Nephron progenitor cell (in vitro differentiated cells): ENCODE measurements at regions not wholly inside any gene's neighbourhood (a gene's known extent, or its start where the extent isn't known, plus 50 kb on each side); places are given as distances from the start of the nearest gene placed in this dataset.

Source experiments
- DNase-seq: peaks from one replicate; pipeline ENCODE4 v3.0.0; 2021
- H3K27ac Mint-ChIP-seq: 2 replicates; pipeline ENCODE4 v1.8.0; 2021; ENCODE audit warnings: mild to moderate bottlenecking, moderate library complexity, mixed read lengths
- H3K27me3 Mint-ChIP-seq: 2 replicates; pipeline ENCODE4 v1.8.0; 2021; ENCODE audit warnings: mild to moderate bottlenecking, low read depth, mixed read lengths; ENCODE audit not compliant: poor library complexity
- H3K36me3 Mint-ChIP-seq: 2 replicates; pipeline ENCODE4 v1.8.0; 2021; ENCODE audit warnings: low read depth, mixed read lengths
- H3K4me1 Mint-ChIP-seq: 2 replicates; pipeline ENCODE4 v1.8.0; 2021; ENCODE audit warnings: mixed read lengths
- H3K4me3 Mint-ChIP-seq: 2 replicates; pipeline ENCODE4 v1.8.0; 2021; ENCODE audit warnings: mild to moderate bottlenecking, moderate library complexity, mixed read lengths
- H3K9me3 Mint-ChIP-seq: 2 replicates; pipeline ENCODE4 v1.8.0; 2021; ENCODE audit warnings: mild to moderate bottlenecking, moderate library complexity, mixed read lengths
- TF ChIP-seq, protein P1 (sequence below): fragments of 200-600 bp; sonication (generic); IDR thresholded peaks from 2 replicates; pipeline ENCODE4 v1.5.0; 2021; ENCODE audit warnings: antibody characterized with exemption

DNA sequence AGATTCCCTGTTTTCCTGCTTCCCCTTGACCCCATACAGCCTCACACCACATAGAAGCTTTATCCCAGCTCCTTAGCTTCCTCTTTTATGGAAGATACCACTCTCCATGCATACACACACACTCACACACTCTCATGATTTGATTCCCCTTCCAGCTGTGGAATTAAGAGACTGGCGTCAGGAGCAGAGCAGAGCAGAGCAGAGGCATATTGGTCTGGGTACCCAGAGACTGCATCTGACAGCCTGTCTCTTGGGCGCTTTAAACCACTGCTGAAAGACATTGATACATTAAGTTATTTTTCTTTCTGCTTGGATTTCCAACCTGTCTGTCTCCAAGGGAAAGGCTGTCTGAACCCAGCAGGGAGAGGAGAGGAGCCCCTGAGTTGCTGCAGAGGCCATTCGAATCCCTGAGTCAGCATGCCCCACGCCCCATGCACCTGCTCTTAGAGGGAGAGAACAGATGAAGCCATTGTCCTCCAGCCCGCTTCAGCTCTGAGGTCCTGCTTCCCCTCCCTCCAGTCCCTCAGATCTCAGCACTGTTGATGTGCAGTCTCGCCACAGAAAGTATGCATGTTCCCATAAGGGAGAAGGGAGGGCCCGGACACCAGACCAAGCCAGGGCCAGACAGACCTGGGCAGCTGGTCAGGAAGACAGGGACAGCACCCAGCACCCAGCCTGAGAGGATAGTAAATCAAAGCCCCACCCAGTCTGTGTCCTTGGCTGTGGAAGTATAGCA, 66.7 kb upstream of the GJB5 start:
- Mint-ChIP-seq H3K27me3 (peaks cover 26% of the 10 kb centered on the region), H3K4me1 (peaks cover 10% of the 10 kb centered on the region), H3K27ac (no peak overlapping the region), H3K4me3 (no peak overlapping the region), H3K9me3 (peaks cover 13% of the 10 kb centered on the region), H3K36me3 (no peaks in the 10 kb centered on the region)
- TF ChIP-seq, protein P1, sequence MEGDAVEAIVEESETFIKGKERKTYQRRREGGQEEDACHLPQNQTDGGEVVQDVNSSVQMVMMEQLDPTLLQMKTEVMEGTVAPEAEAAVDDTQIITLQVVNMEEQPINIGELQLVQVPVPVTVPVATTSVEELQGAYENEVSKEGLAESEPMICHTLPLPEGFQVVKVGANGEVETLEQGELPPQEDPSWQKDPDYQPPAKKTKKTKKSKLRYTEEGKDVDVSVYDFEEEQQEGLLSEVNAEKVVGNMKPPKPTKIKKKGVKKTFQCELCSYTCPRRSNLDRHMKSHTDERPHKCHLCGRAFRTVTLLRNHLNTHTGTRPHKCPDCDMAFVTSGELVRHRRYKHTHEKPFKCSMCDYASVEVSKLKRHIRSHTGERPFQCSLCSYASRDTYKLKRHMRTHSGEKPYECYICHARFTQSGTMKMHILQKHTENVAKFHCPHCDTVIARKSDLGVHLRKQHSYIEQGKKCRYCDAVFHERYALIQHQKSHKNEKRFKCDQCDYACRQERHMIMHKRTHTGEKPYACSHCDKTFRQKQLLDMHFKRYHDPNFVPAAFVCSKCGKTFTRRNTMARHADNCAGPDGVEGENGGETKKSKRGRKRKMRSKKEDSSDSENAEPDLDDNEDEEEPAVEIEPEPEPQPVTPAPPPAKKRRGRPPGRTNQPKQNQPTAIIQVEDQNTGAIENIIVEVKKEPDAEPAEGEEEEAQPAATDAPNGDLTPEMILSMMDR = no peak
- DNase-seq = no peak

DNA sequence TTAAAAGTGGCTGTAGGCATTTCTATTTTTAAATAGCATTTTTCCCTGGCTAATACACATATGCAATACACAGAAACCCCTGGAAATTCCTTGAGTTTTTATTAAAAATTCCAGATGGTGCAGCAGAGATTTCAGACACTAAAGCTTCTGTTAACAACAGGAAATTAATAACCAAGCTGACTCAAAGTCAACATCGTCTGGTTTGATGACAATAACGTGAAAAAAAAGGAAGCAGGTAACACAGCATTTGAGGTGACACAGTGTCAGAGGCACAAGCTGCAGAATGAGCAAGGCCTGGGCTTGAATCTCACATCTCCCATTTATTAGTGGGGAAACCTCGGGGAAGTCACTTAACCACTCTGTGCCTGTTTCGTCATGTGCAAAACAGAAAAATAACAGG, 64.6 kb upstream of the GJB5 start:
- TF ChIP-seq, protein P1 = no peak
- DNase-seq = no peak
- H3K27ac Mint-ChIP-seq = no peak overlapping the region
- H3K27me3 Mint-ChIP-seq = peaks cover 27% of the 10 kb centered on the region
- H3K4me1 Mint-ChIP-seq = no peaks in the 10 kb centered on the region
- H3K4me3 Mint-ChIP-seq = no peak overlapping the region
- peaks cover 15% of the 10 kb centered on the region for H3K9me3 Mint-ChIP-seq
- no peaks in the 10 kb centered on the region for H3K36me3 Mint-ChIP-seq

DNA sequence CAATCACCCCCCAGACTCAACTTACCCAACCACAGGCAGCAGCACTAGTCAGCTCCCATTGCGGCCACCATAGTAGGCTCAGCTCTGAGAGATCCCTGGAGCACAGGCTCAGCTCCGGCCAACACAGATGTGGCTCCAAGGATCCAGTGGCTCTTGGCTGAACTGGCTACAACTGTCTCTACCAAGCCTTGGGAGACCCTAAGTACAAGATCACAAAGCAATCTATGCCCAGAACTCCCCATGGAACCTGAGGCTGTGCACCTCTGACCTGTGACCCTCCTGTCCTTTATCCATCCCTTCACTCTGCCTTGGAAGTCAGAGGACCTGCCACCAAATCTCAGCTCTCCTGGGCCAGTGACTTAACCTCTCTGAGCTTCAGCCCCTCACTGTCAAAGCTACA, 61.8 kb upstream of the GJB5 start:
- Mint-ChIP-seq H3K4me3 (no peak overlapping the region), H3K9me3 (peaks cover 3% of the 10 kb centered on the region), H3K4me1 (no peaks in the 10 kb centered on the region), H3K27me3 (peaks cover 24% of the 10 kb centered on the region), H3K27ac (no peak overlapping the region), H3K36me3 (no peaks in the 10 kb centered on the region)
- DNase-seq = no peak
- TF ChIP-seq, protein P1 = no peak

DNA sequence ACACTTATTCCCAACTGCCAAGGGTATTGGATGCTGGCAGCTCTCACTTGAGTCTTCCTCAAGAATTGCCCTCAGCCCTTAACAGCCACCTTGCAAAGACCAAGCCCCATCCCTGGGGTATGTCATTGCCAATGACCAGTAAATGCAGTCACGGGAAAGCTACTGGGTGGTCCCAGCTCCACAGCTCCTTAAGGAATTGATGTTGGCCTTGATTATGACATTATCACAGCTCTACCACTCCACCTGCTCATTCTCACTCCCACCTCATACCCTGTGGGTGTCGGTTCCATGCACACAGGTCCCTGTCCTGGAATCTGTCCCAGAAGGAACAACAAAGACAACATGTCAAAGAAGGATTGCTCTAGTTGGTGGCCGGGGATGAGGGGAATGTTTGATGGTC, 60.5 kb upstream of the GJB5 start:
- no peak for DNase-seq
- Mint-ChIP-seq H3K27ac (no peak overlapping the region), H3K4me3 (no peak overlapping the region), H3K9me3 (peaks cover 3% of the 10 kb centered on the region), H3K36me3 (no peaks in the 10 kb centered on the region), H3K27me3 (peaks cover 17% of the 10 kb centered on the region), H3K4me1 (no peaks in the 10 kb centered on the region)
- TF ChIP-seq, protein P1 = no peak

DNA sequence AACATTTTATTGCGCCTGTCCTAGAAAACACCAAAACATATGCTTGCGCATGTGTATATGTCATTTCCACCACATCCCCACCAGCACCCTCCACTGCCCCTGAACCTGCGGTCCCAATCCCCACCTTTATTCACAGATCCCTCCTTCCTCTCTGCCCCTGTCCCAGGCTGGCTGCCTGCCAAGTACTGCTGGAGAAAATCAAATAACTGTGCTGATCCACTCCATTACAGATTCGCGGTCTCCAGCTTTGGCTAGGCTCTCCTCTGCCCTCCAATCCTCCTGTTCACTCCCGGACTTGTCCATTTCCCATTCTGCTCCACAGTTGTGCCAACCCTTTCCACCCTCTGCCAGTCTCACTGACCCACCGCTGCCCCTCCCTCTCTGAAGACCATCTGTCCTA, 59.3 kb upstream of the GJB5 start:
- TF ChIP-seq, protein P1 = no peak
- Mint-ChIP-seq H3K27me3 (peaks cover 20% of the 10 kb centered on the region), H3K4me3 (no peak overlapping the region), H3K36me3 (no peaks in the 10 kb centered on the region), H3K4me1 (no peaks in the 10 kb centered on the region), H3K9me3 (peaks cover 3% of the 10 kb centered on the region), H3K27ac (no peak overlapping the region)
- DNase-seq = no peak

DNA sequence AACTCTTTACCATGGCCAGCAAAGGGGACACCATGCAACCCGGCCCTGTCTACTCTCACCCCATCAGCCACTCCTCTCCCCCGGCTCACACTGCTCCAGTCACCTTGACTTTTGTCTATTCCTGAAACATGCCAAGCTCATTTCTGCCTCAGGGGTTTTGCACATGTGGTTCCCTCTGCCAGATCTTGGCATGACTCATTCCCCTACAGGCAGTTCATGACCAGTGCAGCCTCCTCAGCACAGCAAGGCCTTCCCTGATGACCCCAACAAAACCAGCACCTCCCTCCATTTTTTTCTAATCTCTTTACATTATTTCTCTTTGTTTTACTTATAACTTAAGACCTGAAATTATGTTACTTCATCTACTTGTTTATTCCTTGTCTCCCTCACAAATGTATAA, 58.6 kb upstream of the GJB5 start:
- Mint-ChIP-seq H3K4me3 (no peak overlapping the region), H3K27ac (no peak overlapping the region), H3K27me3 (peaks cover 27% of the 10 kb centered on the region), H3K36me3 (no peaks in the 10 kb centered on the region), H3K4me1 (no peaks in the 10 kb centered on the region), H3K9me3 (peaks cover 3% of the 10 kb centered on the region)
- TF ChIP-seq, protein P1 = peak; percentile 11
- no peak for DNase-seq
